ENCODE measurements at regions not wholly inside any gene's neighbourhood (a gene's known extent, or its start where the extent isn't known, plus 50 kb on each side); places are given as distances from the start of the nearest gene placed in this dataset.

GRCh38 chr14:53367644-53368026 is 214.5 kb upstream of the DDHD1 start:
- TF ChIP-seq CTCF (IDR thresholded peaks at IDR 0.05) (no peak), POLR2A (IDR thresholded peaks at IDR 0.05) (no peak)

Measured in testis (tissue), 2 donors.